ENCODE measurements at regions not wholly inside any gene's neighbourhood (a gene's known extent, or its start where the extent isn't known, plus 50 kb on each side); places are given as distances from the start of the nearest gene placed in this dataset.

GRCh38 chr4:108355902-108356535 is 187.3 kb upstream of the LEF1 start:
- TF ChIP-seq EZH2 (IDR thresholded peaks at IDR 0.05; ENCODE audit: insufficient read depth, poor library complexity, severe bottlenecking), result no peak
- TF ChIP-seq EZH2phosphoT487 (IDR thresholded peaks at IDR 0.05; ENCODE audit: insufficient read depth, low read depth), result no peak
